H1 (cell line): ENCODE measurements at regions not wholly inside any gene's neighbourhood (a gene's known extent, or its start where the extent isn't known, plus 50 kb on each side); places are given as distances from the start of the nearest gene placed in this dataset.

Experiments
- CHD7 ChIP-seq: fragments of 300-600 bp; sonication (generic); IDR thresholded peaks from 2 replicates; pipeline ENCODE4 v1.7.1; 2012; ENCODE audit warnings: low read length, moderate library complexity, mild to moderate bottlenecking, inconsistent platforms; ENCODE audit not compliant: insufficient replicate concordance

- no peak for TF ChIP-seq CHD7
Observed at GRCh38 chr2:129224022-129224421, 755.4 kb upstream of the RAB6C start (continued).
